Suppressor macrophage treated with lipopolysaccharide for 4 hours (primary cell): ENCODE measurements at regions not wholly inside any gene's neighbourhood (a gene's known extent, or its start where the extent isn't known, plus 50 kb on each side); places are given as distances from the start of the nearest gene placed in this dataset.
"Not testable (repeated sequence)": the region's sequence is repeated elsewhere in the genome, so short reads cannot be mapped to it uniquely, and the experiment has no call there.

Source experiments
- DNase-seq: peaks from one replicate; pipeline ENCODE4 v3.0.0-alpha.2; 2020

DNA sequence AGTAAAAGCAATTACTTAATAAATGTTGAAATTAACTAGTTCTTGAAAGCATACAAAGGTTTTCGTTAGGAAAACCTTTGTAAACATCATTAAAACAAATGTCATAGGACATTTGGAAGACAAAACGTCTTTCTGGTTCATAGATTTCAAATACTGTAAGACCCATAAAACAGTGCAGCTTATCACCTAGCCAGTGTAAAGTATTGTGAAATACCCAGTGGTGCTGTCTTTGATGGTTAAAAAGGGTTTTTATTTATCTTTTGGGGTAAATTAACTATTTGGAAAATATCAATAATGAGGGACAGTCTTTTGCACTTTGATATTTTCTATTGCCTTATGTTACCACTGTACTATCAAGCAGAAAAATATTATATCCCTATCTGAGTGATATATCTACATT lies 120.0 kb upstream of the FAM98A start:
- DNase-seq = no peak

- no peak for DNase-seq
Observed at GRCh38 chr2:33712674-33713073, 113.6 kb upstream of the FAM98A start.

GRCh38 chr2:33709951-33710350 lies 110.9 kb upstream of the FAM98A start:
- DNase-seq = no peak

DNA sequence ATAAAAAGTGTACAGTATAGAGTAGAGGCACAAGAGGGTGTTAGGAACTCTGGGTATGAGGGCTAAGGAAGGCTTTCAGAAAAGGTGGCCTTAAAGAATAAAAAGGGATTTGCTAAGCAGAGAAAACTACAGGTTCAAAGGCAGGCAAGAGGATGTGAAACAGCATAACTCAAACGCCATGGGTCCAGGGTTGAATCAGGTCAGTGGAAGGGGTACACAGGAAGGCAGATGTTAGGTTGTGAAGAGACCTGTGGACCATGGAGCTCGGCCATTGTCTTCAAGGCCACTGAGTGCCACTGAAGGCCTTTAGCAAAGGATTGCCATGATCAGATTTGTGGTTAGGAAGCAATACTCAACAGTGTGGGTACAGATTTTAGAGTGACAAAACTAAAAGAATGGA lies 108.2 kb upstream of the FAM98A start:
- no peak for DNase-seq

DNA sequence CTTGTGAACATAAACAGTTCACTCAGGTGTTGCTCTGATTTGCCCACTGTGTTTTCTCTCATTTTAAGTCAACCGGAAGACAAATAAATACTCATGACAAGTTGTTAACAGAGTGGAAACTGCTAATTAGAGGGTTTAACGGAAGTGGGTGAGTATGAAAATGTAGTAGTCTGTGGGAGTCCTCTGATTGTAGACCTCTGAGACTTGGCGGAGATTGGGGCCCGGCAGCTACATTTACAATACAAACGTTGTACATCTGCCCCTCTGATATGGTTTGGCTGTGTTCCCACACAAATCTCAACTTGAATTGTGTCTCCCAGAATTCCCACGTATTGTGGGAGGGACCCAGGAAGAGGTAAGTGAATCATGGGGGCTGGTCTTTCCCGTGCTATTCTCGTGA lies 107.3 kb upstream of the FAM98A start:
- no peak for DNase-seq

- DNase-seq = no peak
Observed at GRCh38 chr2:33704406-33704855, 105.3 kb upstream of the FAM98A start.

- no peak for DNase-seq
Observed at GRCh38 chr2:33696234-33696633, 97.1 kb upstream of the FAM98A start.

DNA sequence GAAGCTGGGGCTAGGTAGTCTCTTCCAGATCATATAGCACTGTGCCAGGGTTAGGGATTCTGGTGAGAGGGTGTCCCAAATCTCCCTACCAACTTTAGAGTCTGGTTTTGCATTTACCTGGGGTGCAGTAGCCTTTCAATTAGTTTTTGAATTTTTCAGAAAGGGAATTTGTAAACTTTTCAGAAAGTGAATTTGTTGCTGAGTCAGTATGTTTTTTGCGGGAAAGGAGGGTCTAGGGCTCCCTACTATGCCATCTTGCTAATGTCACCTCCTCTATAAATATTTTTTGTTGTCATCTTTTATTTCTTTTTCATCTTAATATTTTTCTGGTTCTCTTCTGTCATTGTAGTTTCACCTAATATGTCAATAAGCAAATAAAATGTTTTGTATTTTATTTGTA lies 95.8 kb upstream of the FAM98A start:
- no peak for DNase-seq

- not testable (repeated sequence) for DNase-seq
Observed at GRCh38 chr2:33690686-33691085, 91.6 kb upstream of the FAM98A start.

- no peak for DNase-seq
Observed at GRCh38 chr2:33681364-33681757, 82.3 kb upstream of the FAM98A start.

GRCh38 chr2:33680644-33681363 lies 81.7 kb upstream of the FAM98A start:
- DNase-seq = no peak

GRCh38 chr2:33678436-33678835 lies 79.3 kb upstream of the FAM98A start:
- DNase-seq = no peak

GRCh38 chr2:33673937-33674336 lies 74.8 kb upstream of the FAM98A start:
- peak; percentile 5 for DNase-seq

DNA sequence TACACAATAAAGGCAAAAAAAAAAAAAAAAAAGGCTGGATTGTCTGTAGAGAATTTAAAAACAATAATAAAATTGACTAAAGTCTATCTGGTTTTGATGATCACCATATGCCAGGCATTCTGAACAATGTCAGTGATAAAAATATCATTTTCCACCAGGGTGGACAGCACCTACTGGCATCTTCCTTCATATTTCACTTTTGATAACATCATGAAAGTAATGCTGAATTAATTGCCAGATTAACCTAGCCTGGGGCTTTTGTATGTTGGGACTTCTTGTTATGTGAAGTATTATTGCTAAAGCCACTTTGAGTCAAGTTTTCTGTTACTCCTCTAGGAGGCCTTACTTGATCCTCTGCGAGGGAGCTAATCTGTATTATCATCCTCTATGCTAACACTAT lies 73.8 kb upstream of the FAM98A start:
- no peak for DNase-seq

DNA sequence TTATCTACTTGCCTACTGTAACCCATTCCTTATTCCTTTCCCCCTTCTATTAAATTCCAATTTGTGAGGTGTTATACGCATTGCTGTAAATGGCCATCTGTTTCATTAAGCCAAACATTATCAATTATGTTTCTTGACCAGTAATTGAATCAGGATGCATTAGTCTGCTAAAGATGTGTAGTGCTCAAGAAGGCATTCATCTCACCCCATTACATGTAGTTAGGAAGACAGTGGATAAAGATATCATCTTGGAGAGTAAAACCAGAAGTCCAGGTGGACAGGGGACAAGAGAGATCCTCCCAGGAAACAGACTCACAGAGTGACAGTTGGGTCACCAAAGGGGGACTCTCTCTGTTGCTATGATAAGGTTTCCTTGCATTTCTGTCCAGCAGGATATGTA lies 73.3 kb upstream of the FAM98A start:
- DNase-seq = no peak

GRCh38 chr2:33671198-33671597 lies 72.1 kb upstream of the FAM98A start:
- no peak for DNase-seq

DNA sequence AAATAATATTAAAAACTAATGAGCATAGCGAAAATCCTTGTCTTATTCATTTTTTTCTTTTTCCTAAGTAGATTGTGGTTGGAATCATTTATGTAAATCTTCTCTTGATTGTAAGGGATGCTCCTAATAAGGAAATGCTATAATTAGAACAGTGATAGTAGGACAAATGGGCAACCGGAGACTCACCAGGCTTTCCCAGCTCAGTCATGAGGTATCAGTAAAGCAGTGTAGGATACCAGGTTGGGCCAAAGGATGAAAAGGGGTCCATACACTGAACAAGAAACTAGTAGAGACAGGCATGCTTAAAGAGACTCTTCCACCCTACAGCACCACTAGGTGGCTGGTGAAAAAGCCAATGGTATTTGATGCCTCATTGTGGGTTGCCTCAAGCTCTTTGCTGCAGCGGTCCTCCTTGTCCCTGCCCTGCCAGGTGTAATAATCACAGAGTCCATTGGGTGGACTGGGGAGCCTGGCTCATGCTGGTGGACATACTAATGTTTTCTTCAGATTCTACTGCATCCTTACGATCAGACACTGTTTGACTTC lies 71.4 kb upstream of the FAM98A start:
- no peak for DNase-seq

DNA sequence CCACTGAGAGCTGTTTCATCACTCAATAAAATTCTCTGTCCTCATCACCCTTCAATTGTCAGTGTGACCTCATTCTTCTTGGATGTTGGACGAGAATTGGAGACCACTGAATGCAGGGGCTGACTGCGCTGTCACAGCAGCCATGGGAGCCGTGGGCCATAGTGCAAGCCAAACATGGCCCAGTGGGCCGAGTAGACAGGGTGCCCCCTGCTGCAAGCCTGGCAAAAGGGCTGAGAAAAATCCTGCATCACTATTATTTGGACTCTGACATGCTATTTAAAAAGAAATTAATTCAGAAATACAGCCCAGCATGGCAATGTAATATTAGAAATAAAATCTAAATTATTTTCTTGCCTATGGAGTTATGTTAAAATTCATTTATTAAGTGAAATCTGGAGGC lies 67.8 kb upstream of the FAM98A start:
- DNase-seq = no peak

GRCh38 chr2:33665039-33665438 lies 65.9 kb upstream of the FAM98A start:
- DNase-seq = no peak

- no peak for DNase-seq
Observed at GRCh38 chr2:33660416-33661123, 61.5 kb upstream of the FAM98A start.

GRCh38 chr2:33655626-33656320 lies 56.7 kb upstream of the FAM98A start:
- no peak for DNase-seq

- DNase-seq = no peak
Observed at GRCh38 chr2:33652830-33653229, 53.7 kb upstream of the FAM98A start.

GRCh38 chr2:33650171-33650570 lies 51.1 kb upstream of the FAM98A start:
- DNase-seq = no peak
